Right cardiac atrium (tissue), 5 donors: ENCODE measurements at regions not wholly inside any gene's neighbourhood (a gene's known extent, or its start where the extent isn't known, plus 50 kb on each side); places are given as distances from the start of the nearest gene placed in this dataset.
A peak's percentile ranks its signal among the peaks of the same experiment; 100 is the strongest.
"Not testable (repeated sequence)": the region's sequence is repeated elsewhere in the genome, so short reads cannot be mapped to it uniquely, and the experiment has no call there.

ENCODE experiments used
- ATAC-seq, 2 donors: fragments of 200-7000 bp; cut with Tn5 transposase; one replicate each; pipeline versions ENCODE4 v1.8.0 to v1.9.1; 2020; ENCODE audit warnings: moderate library complexity in 2 of 2, mild to moderate bottlenecking in 1 of 2
- DNase-seq, 3 donors: peaks; one replicate each; pipeline ENCODE4 v3.0.0-alpha.2; 2020
- H3K27ac ChIP-seq: one replicate; pipeline ENCODE4 v1.5.1; 2013; ENCODE audit warnings: mild to moderate bottlenecking, low read length, control low read depth, moderate library complexity
- H3K27me3 ChIP-seq: one replicate; pipeline ENCODE4 v1.6.1; 2013; ENCODE audit not compliant: control insufficient read depth, insufficient read depth
- H3K4me1 ChIP-seq: one replicate; pipeline ENCODE4 v1.6.1; 2013; ENCODE audit warnings: low read length; ENCODE audit not compliant: control insufficient read depth, insufficient read depth
- H3K4me3 ChIP-seq: one replicate; pipeline ENCODE4 v1.5.1; 2013; ENCODE audit warnings: low read length, control low read depth
- H3K9me3 ChIP-seq: one replicate; pipeline ENCODE4 v1.6.1; 2013; ENCODE audit warnings: low read length; ENCODE audit not compliant: control insufficient read depth
- WGBS: extraction: QIAGEN DNeasy Blood & Tissue Kit; methylation state at CpG from one replicate; pipeline ENCODE4 v1.1.7; 2013; 5-methylcytosine and 5-hydroxymethylcytosine counted together
- intact Hi-C, 4 donors: fragments of 100-400 bp; cut with DNase I; formaldehyde crosslinking; loops; one replicate each; pipeline versions ENCODE4 v1.11.0 to v1.14.0; 2022 to 2023
- donor health status: healthy with polysubstance abuse.
- donor health status: DM: no; HTN: yes; CAD: no.
- donor health status: DM: no; HTN: no; CAD: no.
- donor health status: DM: no; HTN: yes; CAD: no; lungs with severe emphysema.
- donor health status: DM: yes; HTN: yes; CAD: no.

- H3K9me3 ChIP-seq, result no peaks in the 10 kb centered on the region
- intact Hi-C loops, result loop anchor here in 1 of 4 donors (10.0 kb wide), 1 partner anchor 142 kb away; no protein-coding TSS in a partner anchor
- H3K27ac ChIP-seq, result peak overlapping the region; percentile 20
- no peaks in the 10 kb centered on the region for H3K27me3 ChIP-seq
- no peak overlapping the region for H3K4me3 ChIP-seq
- no peaks in the 10 kb centered on the region for H3K4me1 ChIP-seq
- peak in 1 of 3 donors; percentile 19 for DNase-seq
- peak; percentile 39 to 76 for ATAC-seq
- WGBS, result 49% methylated on average over 10 of the region's 10 CpGs
Measured at GRCh38 chr17:34442387-34443111, 79.5 kb upstream of the CCL1 start.

DNA sequence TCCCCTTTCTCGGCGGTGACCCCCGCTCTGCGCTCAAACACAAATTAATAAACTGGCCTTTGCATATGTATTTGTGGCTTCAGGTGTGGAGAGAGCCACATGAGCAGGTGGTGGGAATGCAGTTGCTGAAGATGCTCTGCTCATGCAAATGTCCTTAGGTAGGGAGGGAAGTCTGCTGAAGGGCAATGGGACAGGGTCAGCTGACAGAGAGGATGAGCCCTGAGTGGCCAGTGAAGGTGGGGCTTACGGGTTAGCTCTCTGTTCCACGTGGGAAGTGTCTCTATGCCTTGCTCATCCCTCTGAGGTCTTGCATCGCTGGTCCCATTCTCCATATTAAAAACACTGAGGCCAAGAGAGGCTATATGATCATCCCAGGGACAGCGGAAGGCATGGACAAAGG, 74.2 kb upstream of the CCL1 start:
- Histone ChIP-seq H3K4me3 (no peak overlapping the region), H3K27ac (no peak overlapping the region), H3K4me1 (no peaks in the 10 kb centered on the region), H3K27me3 (no peaks in the 10 kb centered on the region), H3K9me3 (no peaks in the 10 kb centered on the region)
- ATAC-seq, result no peak
- intact Hi-C loops, result no loop called here
- DNase-seq, result no peak
- 78% methylated on average over 8 of the region's 8 CpGs for WGBS

- Histone ChIP-seq H3K27ac (no peak overlapping the region), H3K4me1 (no peaks in the 10 kb centered on the region), H3K4me3 (no peak overlapping the region), H3K9me3 (no peaks in the 10 kb centered on the region), H3K27me3 (no peaks in the 10 kb centered on the region)
- DNase-seq, result no peak
- no peak for ATAC-seq
- intact Hi-C loops, result no loop called here
- 55% methylated on average over 2 of the region's 2 CpGs for WGBS
Measured at GRCh38 chr17:34436607-34437006, 73.6 kb upstream of the CCL1 start.

GRCh38 chr17:34435182-34435928, 72.3 kb upstream of the CCL1 start:
- DNase-seq, result no peak
- intact Hi-C loops, result no loop called here

GRCh38 chr17:34434052-34434451, 71.0 kb upstream of the CCL1 start:
- no peaks in the 10 kb centered on the region for H3K27me3 ChIP-seq
- WGBS, result 48% methylated on average over 4 of the region's 4 CpGs
- ATAC-seq, result peak; percentile 22 to 72
- DNase-seq, result no peak
- no peak overlapping the region for H3K4me3 ChIP-seq
- no peaks in the 10 kb centered on the region for H3K9me3 ChIP-seq
- H3K4me1 ChIP-seq, result no peaks in the 10 kb centered on the region
- no peak overlapping the region for H3K27ac ChIP-seq
- intact Hi-C loops, result no loop called here

More at GRCh38 chr17:34435182-34435928, 72.3 kb upstream of the CCL1 start:
- Histone ChIP-seq H3K27ac (no peak overlapping the region), H3K9me3 (no peaks in the 10 kb centered on the region), H3K4me1 (no peaks in the 10 kb centered on the region), H3K4me3 (no peak overlapping the region), H3K27me3 (no peaks in the 10 kb centered on the region)
- no peak for ATAC-seq
- 40% methylated on average over 6 of the region's 6 CpGs for whole genome bisulfite sequencing

- Histone ChIP-seq H3K27ac (no peak overlapping the region), H3K27me3 (no peaks in the 10 kb centered on the region), H3K4me3 (no peak overlapping the region), H3K4me1 (no peaks in the 10 kb centered on the region), H3K9me3 (no peaks in the 10 kb centered on the region)
- intact Hi-C loops, result loop anchor here (5.0 to 10.0 kb wide), 5 partner anchors 92 to 700 kb away; partner anchors contain the start of genes RAD51D (in 2 of the 4) and FNDC8 (in 1 of the 4)
- WGBS, result 28% methylated on average over 14 of the region's 14 CpGs
- ATAC-seq (no peak), DNase-seq (no peak)
Measured at GRCh38 chr17:34424814-34425491, 61.9 kb upstream of the CCL1 start.

DNA sequence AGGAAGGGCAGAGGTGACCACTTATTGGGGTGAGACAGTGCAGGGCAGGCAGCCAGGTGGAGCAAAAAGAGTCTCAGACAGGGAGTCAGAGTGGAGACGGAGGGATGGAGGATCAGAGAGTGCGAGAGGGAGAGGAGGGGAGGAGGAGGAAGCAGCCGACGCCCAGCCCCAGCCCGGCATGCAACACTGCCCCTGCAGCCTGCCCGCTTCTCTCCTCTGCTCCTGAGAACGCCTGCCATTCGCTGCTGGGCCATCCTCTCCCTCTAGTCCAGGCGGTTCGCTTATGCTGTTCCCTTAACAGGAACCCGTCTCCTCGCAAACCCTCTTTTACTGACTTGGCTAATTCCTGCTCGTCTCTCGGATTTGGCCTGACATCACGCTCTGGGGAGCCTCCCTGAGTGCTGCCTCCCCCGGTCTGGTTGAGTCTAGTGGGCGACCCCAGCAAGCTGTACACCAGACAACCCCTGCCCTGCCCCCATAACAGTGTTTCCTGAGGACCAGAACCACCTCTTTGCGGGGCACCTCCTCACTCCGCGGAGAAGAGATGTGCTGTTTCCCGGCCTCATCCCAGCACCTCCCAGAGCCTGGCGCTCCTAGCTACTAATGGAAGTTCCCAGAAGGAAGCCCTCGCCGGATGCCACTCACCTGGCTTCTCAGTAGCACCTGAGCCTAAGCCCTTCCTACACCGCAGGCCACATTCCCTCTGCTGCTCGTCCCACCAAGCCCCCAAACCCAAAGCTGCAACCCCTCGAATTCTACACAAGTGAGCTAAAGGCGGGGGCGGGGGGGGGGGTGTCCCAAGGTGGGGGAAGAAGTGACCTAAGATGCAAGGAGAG, 61.2 kb upstream of the CCL1 start:
- WGBS, result 8% methylated on average over 29 of the region's 29 CpGs
- Histone ChIP-seq H3K27ac (no peak overlapping the region), H3K4me3 (no peak overlapping the region), H3K27me3 (no peaks in the 10 kb centered on the region), H3K4me1 (no peaks in the 10 kb centered on the region), H3K9me3 (no peaks in the 10 kb centered on the region)
- intact Hi-C loops, result loop anchor here (5.0 to 10.0 kb wide), 4 partner anchors 93 to 701 kb away; partner anchors contain the start of genes FNDC8 (in 1 of the 4) and RAD51D (in 1 of the 4)
- DNase-seq (peak in 1 of 3 donors; percentile 52), ATAC-seq (peak in 1 of 2 donors; percentile 38)

DNA sequence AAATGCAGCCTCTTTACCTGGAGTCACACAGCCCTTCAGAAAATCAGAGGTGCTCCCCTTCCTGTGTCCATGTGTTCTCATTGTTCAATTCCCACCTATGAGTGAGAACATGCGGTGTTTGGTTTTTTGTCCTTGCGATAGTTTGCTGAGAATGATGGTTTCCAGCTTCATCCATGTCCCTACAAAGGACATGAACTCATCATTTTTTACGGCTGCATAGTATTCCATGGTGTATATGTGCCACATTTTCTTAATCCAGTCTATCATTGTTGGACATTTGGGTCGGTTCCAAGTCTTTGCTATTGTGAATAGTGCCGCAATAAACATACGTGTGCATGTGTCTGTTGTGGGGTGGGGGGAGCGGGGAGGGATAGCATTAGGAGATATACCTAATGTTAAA, 60.3 kb upstream of the CCL1 start:
- not testable (repeated sequence) for H3K9me3 ChIP-seq, H3K27me3 ChIP-seq, H3K27ac ChIP-seq, H3K4me1 ChIP-seq, ATAC-seq, H3K4me3 ChIP-seq, DNase-seq
- intact Hi-C loops, result loop anchor here (5.0 to 10.0 kb wide), 4 partner anchors 94 to 701 kb away; partner anchors contain the start of genes FNDC8 (in 1 of the 4) and RAD51D (in 1 of the 4)
- WGBS, result 81% methylated on average over 6 of the region's 7 CpGs

DNA sequence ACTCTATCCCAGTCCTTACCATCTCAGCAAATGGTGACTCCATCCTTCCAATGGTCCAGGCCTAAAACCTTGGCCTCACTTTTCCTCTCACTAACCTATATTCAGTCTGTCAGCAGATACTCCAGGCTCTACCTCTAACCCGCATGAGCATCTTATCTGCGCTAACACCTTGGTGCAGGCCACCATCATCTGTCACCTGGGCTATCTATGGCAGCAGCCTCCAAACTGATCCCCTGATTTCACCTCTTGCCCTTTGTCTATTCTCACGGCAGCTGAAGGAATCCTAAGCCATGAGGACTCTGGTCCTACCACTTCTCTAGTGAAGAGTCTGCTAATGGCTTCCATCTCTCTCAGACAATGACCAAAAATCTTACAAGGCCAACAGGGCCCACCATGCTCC, 57.9 kb upstream of the CCL1 start:
- intact Hi-C loops, result loop anchor here (5.0 to 10.0 kb wide), 4 partner anchors 96 to 704 kb away; partner anchors contain the start of genes FNDC8 (in 1 of the 4) and RAD51D (in 1 of the 4)
- Histone ChIP-seq H3K27me3 (no peaks in the 10 kb centered on the region), H3K4me3 (no peak overlapping the region), H3K9me3 (no peaks in the 10 kb centered on the region), H3K4me1 (no peaks in the 10 kb centered on the region), H3K27ac (no peak overlapping the region)
- no peak for ATAC-seq
- WGBS, result 59% methylated on average over 3 of the region's 3 CpGs
- no peak for DNase-seq

- Histone ChIP-seq H3K4me1 (no peaks in the 10 kb centered on the region), H3K27ac (no peak overlapping the region), H3K27me3 (no peaks in the 10 kb centered on the region), H3K4me3 (no peak overlapping the region), H3K9me3 (no peaks in the 10 kb centered on the region)
- WGBS, result 3% methylated on average over 6 of the region's 6 CpGs
- intact Hi-C loops, result loop anchor here (5.0 to 10.0 kb wide), 4 partner anchors 97 to 704 kb away; partner anchors contain the start of genes FNDC8 (in 1 of the 4) and RAD51D (in 1 of the 4)
- peak; percentile 54 to 72 for ATAC-seq
- peak; percentile 40 to 76 (median 73) for DNase-seq
Measured at GRCh38 chr17:34420254-34420766, 57.3 kb upstream of the CCL1 start.
